RCC 7860 (cell line): ENCODE measurements at regions not wholly inside any gene's neighbourhood (a gene's known extent, or its start where the extent isn't known, plus 50 kb on each side); places are given as distances from the start of the nearest gene placed in this dataset.

Experiments
- DNase-seq: peaks from one replicate; pipeline ENCODE4 v3.0.0-alpha.2; 2015; ENCODE audit warnings: low spot score
- FAIRE-seq: peaks from 2 replicates; lab custom pipeline; 2012; peaks lifted over from hg19 to GRCh38; lab: Jason Lieb, UNC

DNA sequence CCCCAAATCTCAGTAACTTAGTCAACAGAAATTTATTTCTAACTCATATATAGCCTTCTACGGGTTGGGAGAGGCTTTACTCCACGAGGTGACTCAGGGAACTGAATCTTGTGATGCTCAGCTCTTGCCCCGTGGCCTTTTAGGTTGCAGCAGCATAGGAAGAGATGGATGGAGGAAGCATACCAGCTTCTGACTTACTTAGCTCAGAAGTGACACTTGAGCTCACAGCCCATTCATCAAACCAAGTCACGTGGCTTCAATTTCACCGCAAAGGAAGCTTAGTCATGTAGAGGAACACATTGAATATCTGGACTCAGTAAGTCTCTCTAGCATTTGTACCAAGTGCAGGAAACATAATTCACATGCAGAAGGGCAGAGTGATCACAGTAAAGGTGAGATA lies 124.1 kb upstream of the KCNN2 start:
- peak; percentile 25 for DNase-seq

DNA sequence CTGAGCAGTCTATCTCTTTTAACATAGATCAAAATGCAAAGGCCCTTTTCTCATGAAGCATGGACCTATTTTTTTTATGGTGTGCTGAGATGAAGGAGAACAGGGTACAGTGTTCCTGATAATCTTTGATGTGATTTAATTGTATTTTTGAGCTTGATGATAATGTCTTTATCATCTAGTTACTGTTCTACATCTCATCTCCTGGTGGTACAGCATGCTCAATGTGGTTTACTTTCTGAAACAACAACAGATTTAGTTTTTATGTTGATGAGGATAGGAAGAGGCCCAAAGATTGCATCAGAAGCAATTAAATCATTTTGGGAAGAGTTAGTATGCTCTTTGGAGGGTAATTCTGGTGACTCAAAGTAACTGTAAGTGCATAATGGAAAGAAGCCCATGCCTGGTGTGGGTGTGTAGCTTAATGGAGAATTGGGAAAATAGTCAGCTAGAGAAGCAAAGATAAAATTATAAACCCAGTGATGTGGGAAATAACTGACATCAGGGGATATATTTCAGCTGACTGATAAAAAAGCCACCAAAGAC lies 123.0 kb upstream of the KCNN2 start:
- no peak for FAIRE-seq
- no peak for DNase-seq

More for the DNA sequence above, 124.1 kb upstream of the KCNN2 start:
- FAIRE-seq = no peak

DNA sequence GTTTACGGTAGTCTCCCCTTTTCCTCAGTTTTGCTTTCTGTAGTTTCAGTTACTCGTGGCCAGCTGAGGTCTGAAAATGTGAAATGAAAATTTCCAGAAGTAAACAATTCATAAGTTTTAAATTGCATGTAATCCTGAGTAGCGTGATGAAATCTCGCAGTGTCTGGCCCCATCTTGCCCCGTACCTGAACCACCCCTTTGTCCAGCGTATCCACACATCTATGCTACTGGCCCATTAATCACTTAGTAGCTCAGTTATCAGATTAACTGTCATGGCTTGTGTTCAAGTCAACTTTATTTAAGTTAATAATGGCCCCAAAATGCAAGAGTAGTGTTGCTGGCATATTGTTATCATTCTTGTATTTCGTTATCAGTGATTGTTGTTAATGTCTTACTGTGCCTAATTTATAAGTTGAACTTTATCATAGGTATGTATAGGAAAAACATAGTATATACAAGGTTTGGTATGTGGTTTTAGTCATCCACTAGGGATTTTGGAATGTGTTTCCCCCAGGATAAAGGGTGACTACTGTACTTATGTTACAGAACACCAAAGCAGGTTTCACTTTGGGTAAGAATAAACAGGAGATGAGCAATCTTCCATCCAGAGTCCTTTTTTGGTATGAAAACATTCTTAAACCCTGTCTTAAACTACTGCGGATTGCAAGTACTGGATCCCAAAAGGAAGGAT lies 118.4 kb upstream of the KCNN2 start:
- FAIRE-seq (no peak), DNase-seq (no peak)

DNA sequence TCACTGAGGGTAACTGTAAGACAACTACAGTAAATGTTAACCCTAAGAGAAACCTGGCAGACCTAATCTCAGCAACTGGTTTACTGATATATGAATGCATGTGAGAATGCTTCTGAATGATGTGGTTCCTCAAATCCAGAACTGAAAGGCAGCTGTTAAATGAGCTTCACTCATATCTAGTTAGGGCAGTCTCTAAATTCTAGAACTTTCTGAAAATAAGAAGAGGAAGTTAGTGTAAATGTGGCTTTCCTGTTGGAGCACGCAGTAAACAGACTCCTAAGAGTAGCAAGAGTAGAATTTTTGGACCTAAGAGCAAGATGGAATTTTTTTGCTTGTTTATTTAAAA lies 117.9 kb upstream of the KCNN2 start:
- no peak for DNase-seq
- no peak for FAIRE-seq

DNA sequence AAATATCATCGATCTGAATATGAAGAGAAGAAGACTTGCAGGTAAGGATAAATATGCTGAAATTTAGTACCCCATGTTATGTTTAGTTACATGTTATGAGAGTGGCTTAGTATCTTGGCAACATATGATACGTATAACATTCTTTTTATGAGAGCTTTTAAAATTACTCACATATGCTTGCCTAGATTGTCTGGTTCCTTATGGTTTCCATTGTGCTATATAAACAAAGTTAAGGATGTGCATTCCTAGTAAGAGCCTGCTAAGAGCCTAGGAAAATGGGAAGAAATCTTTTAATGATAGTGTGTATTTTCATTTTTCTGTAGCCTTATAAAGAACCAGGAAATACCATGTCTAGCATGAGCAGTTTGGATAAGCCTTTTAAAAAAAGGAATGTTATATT lies 112.0 kb upstream of the KCNN2 start:
- FAIRE-seq = no peak
- DNase-seq = no peak

DNA sequence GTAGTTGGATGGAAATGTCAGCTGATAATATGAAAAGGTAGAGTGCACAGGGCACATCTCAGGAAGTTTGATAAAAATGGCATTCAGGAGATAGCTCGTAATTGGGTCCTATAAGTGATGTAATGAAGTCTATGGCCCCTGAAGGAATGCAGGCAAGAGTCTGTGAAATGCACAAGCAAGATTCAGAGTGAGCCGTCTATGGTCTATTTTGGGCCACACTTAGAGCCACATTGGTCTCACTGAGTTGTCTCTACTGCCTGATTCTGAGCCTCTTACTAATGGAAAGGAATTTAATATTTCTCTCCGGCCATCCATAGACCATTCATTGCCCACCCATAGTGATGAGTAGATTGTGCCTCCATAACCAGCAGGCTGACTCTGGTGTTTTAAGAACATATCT lies 111.3 kb upstream of the KCNN2 start:
- FAIRE-seq (no peak), DNase-seq (no peak)

DNA sequence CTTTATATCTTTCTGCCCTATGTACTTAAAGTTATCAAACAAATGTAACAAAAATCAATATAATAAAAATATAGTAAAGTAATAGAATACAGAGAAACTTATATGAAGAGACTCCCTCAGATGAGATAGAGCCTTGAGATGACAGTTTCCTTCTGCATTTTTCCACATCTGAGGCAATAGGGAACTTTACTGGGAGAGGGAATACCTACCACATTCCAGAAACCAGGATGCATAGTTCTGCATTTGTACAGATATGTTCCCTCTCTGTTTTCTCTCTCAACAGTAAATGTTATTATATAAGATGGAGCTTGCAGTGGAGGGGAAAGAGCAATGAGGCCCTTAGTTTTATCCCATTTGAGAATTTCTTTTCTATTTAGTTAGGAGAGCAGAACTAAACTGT lies 109.6 kb upstream of the KCNN2 start:
- no peak for FAIRE-seq
- no peak for DNase-seq

DNA sequence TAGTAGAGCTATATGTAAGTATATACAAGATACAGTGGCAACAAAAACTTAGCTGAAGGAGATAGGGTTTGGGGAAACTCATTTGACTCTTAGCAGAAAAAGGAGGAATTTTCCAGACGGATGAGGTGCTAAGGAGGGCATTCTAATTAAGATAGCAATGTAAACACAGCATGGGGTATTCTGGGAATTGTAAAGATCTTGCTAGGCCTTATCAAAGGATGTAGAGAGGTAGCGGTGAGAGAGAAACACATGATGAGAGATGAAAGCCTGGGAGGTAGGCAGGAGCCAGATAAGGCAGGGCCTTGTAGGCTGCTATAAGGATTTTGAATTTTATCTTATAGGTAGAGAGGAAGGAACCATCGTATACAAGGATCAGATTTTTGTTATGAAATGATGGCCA lies 106.6 kb upstream of the KCNN2 start:
- FAIRE-seq (no peak), DNase-seq (no peak)

DNA sequence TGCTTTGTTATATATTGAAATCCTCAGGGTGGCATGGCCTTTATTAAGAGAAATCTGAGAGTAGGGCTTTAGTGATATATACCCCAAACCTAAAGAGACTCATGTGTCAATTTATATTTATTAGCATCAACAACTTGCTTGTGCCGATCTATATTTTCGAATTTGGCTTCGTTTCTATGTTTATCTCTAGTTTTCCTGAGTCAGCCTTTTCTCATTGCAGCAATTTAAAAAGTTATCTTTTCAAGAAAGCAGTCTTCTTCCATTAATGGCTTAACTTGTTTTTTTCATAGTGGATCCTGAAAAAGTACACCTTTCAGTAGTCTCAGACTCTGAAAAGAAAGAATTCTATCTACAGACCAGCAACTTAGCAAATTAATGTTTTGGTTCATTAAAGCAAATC lies 99.9 kb upstream of the KCNN2 start:
- FAIRE-seq (no peak), DNase-seq (no peak)

DNA sequence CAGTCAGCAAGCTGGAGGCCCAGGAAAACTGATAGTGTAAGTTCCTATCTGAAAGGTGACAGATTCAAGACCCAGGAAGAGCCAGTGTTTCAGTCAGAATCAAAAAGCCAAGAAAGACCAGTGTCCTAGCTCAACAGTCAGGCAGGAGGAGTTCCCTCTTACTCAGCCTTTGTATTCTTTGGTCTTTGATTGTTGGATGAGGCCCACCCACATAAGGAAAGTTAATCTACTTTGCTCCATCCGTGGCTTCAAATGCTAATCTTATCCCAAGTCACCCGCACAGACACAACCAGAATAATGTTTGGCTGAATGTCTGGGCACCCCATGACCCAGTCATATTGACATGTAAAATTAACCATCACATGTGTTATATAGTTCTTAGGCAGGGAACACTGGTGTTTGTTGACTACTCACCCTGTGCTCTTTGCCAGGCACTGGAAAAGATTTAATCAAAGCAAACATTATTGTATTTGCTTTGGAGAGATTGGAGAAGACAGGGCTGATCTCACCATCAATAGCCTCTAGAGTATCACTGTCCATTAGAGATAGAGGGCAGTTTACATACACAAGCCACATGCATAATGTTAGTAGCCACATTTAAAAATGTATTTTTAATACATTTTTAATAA lies 96.3 kb upstream of the KCNN2 start:
- DNase-seq = no peak
- no peak for FAIRE-seq

DNA sequence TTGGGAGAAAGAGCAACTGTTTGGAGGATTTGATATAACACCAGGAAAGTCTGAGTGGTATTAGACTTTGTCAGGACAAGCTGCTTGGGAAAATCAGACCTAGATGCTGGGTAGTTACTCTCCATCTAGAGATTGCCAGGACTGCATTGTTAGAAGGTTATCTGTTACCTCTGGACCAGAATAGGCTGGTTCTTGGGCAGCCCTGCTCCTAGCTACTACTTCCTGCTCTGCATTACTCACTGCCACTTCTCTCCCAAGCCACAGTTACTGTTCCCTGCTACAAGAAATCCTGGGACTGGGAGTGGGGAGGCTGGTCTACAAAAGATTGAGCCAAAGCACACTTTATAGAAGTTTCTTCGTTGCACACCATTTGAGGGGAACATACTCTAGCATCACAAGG lies 95.5 kb upstream of the KCNN2 start:
- DNase-seq (peak; percentile 1), FAIRE-seq (no peak)

DNA sequence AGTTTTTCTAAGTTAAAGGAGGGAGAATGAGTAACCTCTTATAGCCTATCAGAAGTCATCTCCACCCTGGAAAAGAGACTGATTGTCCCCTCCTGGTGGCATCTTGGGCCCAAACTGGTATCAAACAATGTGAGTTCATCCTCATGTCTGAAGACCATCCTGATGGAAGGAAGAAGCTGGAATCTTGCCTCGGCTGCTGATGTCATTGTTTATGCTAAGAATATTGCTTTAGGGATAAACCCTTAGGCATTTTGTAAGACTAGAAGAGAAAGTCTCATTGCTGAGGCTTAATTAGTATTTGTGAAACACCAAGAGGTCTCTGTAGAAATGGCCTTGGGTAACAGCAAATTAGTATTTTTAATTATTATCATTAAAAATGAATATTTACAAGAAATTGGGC lies 65.7 kb upstream of the KCNN2 start:
- FAIRE-seq (no peak), DNase-seq (peak; percentile 2)

DNA sequence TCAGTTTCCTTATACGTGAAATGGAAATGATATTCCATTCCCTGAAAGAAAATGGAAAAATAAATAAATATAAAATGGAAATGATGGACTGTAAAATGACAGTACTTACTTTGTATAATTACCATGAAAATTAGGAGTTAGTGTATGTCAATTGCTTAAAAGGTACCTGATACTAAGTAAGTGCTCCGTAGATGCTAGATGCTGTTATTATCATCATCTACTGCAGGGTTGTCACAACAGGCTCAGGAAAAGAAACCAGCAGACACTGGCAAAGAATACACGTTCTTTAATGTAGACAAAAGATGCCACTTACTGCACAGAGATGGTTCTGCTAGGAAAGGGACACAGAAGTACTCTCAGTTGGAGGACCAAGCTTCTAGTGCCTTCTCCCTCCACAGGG lies 64.0 kb upstream of the KCNN2 start:
- FAIRE-seq = no peak
- DNase-seq = peak; percentile 2

DNA sequence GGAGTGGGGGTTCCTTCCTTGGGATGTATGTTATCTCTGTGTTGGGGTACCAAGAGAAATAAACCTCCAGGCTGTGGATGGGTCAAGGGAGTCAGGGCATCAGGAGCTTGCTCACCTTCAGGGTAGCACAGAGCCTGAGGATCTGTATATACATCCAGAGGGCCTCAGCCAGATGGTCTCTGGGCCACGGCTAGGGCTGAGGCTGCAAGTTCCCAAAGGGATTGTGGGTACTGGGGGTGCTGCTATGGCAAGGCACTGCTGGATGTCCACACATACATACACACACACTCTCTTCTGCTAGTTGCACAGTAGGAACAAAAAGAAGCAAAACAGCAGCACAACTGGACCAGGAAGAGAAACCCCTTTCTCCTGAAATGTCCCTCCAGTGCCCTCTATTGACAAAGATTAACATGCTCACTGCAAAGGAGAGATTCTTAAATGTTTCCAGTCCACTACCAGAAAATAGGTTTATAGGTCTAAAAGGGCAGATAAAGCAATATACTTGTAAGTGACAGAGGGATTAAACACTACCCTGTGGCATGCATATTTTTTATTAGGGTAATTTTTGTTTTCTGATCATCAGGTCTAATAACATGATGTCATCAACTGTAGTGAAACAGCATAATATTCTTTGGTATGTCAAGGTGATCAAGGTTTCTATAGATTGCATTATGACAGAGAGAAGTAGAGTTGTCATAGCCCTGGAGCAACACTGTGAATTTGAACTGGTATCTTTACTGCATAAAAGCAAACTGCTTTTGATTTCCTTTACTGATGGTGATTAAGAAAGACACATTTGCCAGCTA lies 56.3 kb upstream of the KCNN2 start:
- no peak for FAIRE-seq
- peak; percentile 14 for DNase-seq

DNA sequence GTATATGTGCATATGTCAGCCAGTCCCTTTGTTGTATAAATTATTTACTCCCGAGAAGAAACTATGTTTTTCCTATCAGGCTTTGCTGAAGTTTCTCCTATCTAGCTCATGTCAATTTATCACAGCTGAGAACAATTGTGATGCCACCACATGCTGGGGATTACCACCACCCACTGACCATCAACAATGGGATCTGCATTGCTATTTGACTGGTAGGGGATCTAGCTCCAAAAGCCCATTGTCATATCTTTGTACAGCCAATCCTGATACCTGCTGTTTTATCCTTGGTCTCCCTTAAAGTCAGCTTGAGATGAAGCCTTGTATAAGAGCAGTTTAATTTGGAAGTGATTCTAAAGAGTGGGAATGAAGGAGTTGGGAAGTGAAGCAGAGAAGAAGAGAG lies 53.9 kb upstream of the KCNN2 start:
- DNase-seq = no peak
- FAIRE-seq = no peak

DNA sequence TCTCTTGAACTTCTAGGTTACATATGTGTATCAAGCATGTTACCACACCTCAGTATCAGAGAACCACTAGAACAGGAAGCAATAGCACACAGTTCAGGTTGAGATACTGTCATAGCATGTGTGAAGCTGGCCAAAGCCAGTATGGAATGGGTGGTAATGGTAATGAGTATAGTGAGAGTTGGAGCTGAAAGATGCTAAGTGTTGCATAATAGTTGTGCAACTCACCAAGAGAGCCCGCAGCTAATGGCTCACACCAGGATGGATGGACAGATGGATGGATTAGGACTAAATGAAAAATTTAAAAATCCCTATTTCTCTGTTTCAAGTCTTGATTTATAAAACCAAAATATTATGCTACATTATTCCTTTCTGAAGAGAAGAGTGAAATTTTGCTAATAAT lies 53.4 kb upstream of the KCNN2 start:
- DNase-seq (no peak), FAIRE-seq (no peak)

DNA sequence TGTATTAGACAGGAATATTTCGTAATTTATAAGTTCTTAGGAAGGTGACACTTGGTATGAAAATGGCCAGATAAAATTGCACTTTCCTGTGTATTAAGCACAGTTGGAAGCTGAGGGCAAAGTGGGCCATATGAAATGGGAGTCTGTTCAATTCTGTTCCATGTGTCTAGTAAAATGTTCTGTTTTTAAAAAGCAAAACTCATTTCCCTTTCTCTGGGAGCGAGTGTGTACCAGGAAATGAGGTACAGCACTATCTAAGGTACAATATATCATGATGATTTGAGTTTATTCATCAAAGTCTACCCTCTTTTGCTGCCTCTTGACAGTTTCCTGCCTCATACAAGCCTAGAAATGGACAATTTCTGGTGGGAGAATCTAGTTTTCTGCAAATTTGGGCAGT lies 51.2 kb upstream of the KCNN2 start:
- FAIRE-seq (no peak), DNase-seq (no peak)

DNA sequence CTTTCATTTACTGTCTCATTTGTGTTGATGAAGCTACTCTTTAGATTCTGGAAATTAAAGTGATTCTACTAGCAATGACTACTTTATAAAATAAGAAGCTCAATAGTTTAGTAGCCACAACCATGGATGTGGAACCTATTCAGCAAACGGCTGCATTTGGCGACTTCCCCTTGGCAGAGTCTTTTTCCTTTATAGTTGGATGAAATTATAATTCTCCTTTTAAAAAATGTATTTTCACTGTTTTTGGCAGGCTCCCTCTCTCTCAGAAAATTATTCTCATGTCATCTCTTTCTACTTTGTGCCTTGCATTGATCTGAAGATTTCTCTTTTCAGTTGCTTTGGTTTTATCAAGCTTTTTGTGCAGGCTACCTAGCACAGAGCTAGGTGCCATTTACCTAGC lies 50.6 kb upstream of the KCNN2 start:
- FAIRE-seq (no peak), DNase-seq (no peak)

DNA sequence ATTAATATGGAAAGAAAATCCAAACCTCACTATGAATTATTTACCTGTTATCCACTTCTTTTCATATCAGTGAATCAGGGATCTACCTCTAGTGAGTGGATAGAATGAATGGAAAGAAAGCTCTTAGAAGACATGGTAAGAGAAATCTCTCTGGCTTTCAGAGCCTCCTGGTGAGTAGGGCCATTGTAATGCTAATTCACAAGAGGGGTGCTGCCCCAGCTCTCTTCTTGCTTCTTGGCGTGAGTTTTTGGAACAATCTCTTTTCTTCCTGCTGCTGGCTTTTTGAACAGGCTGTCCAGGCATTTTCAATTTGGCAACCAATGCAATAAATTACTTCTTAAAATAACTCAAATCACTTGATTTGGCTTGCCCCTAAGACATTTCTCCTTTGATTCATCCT lies 49.9 kb upstream of the KCNN2 start:
- FAIRE-seq (no peak), DNase-seq (no peak)
